SK-N-SH (cell line): ENCODE measurements at regions not wholly inside any gene's neighbourhood (a gene's known extent, or its start where the extent isn't known, plus 50 kb on each side); places are given as distances from the start of the nearest gene placed in this dataset.

Experiments
- CTCF ChIA-PET: fragments of 300-600, 350-600 bp; formaldehyde crosslinking; extraction: SDS; loops from one replicate; lab custom pipeline; 2021; lab: Yijun Ruan, JAX
- POLR2A ChIA-PET: fragments of 350-600 bp; sonication (Branson Sonifier 250); formaldehyde crosslinking; extraction: SDS; loops from one replicate; lab custom pipeline; 2020; ENCODE audit warnings: antibody characterized with exemption, inconsistent platforms; lab: Yijun Ruan, JAX
- DNase-seq: peaks from one replicate; pipeline ENCODE4 v3.0.0; 2012
- H2AFZ ChIP-seq: fragments of 200-600 bp; sonication (generic); 2 replicates; pipeline ENCODE4 v1.8.1; 2016; ENCODE audit warnings: antibody characterized with exemption, mild to moderate bottlenecking, low read depth
- H3F3A ChIP-seq: fragments of 200-600 bp; sonication (generic); replicated peaks from 2 replicates; pipeline ENCODE3; 2016; ENCODE audit warnings: antibody characterized with exemption, mild to moderate bottlenecking; ENCODE audit not compliant: insufficient read depth
- H3K27ac ChIP-seq, 2 experiments: fragments of 200-500 bp in 1 of 2; fragments of 200-600 bp in 1 of 2; sonication (Bioruptor generic) in 1 of 2; sonication (generic), shearing (Covaris generic) in 1 of 2; 2 replicates each; pipeline versions ENCODE4 v1.5.1 to v1.6.1; 2014 to 2016; ENCODE audit warnings: low read depth in 2 of 2, inconsistent platforms in 1 of 2, low read length in 1 of 2, mild to moderate bottlenecking in 1 of 2, mixed read lengths in 1 of 2
- H3K27me3 ChIP-seq: fragments of 200-600 bp; sonication (generic), shearing (Covaris generic); 2 replicates; pipeline ENCODE4 v1.6.1; 2016; ENCODE audit warnings: mixed run types; ENCODE audit not compliant: insufficient read depth
- H3K36me3 ChIP-seq, 2 experiments: fragments of 200-500 bp in 1 of 2; fragments of 200-600 bp in 1 of 2; sonication (Bioruptor generic) in 1 of 2; sonication (generic) in 1 of 2; replicated peaks in 1 of 2; 2 replicates each; pipeline versions ENCODE3 to v1.5.1; 2014 to 2016; ENCODE audit warnings: low read length in 1 of 2, mild to moderate bottlenecking in 1 of 2; ENCODE audit not compliant: insufficient read depth in 2 of 2, control insufficient read depth in 1 of 2
- H3K4me1 ChIP-seq, 2 experiments: fragments of 200-500 bp in 1 of 2; fragments of 200-600 bp in 1 of 2; sonication (Bioruptor generic) in 1 of 2; sonication (generic), shearing (Covaris generic) in 1 of 2; 2 replicates each; pipeline versions ENCODE4 v1.5.1 to v1.6.1; 2014 to 2016; ENCODE audit warnings: low read depth in 1 of 2, low read length in 1 of 2, mixed run types in 1 of 2; ENCODE audit not compliant: insufficient read depth in 2 of 2, control insufficient read depth in 1 of 2
- H3K4me2 ChIP-seq: fragments of 200-600 bp; sonication (generic), shearing (Covaris generic); 2 replicates; pipeline ENCODE4 v1.6.1; 2017; ENCODE audit warnings: mixed run types
- H3K4me3 ChIP-seq, 2 experiments: fragments of 200-500 bp in 1 of 2; fragments of 200-600 bp in 1 of 2; sonication (Bioruptor generic) in 1 of 2; sonication (generic), shearing (Covaris generic) in 1 of 2; 2 replicates each; pipeline versions ENCODE4 v1.5.1 to v1.8.1; 2014 to 2016; ENCODE audit warnings: low read depth in 2 of 2, inconsistent platforms in 1 of 2, low read length in 1 of 2, mild to moderate bottlenecking in 1 of 2, mixed read lengths in 1 of 2, moderate library complexity in 1 of 2
- H3K79me2 ChIP-seq: fragments of 200-600 bp; sonication (generic); 2 replicates; pipeline ENCODE4 v1.8.1; 2017; ENCODE audit warnings: mild to moderate bottlenecking; ENCODE audit not compliant: insufficient read depth
- H3K9ac ChIP-seq: fragments of 200-600 bp; sonication (generic); 2 replicates; pipeline ENCODE4 v1.6.1; 2017; ENCODE audit warnings: mixed run types
- H3K9me2 ChIP-seq: fragments of 200-600 bp; sonication (generic); 2 replicates; pipeline ENCODE4 v1.6.1; 2017; ENCODE audit warnings: mixed run types
- H3K9me3 ChIP-seq: fragments of 200-600 bp; sonication (generic); 2 replicates; pipeline ENCODE4 v1.6.1; 2017; ENCODE audit warnings: mixed run types, mild to moderate bottlenecking, moderate library complexity
- H4K20me1 ChIP-seq: fragments of 200-600 bp; sonication (generic); 2 replicates; pipeline ENCODE4 v1.6.1; 2017; ENCODE audit warnings: mild to moderate bottlenecking, mixed run types; ENCODE audit not compliant: insufficient read depth
- EP300 ChIP-seq, 2 experiments: IDR thresholded peaks; 2 replicates each; pipeline versions ENCODE4 v1.4.0 to v1.6.1; 2012; ENCODE audit warnings: borderline replicate concordance in 1 of 2, low read depth in 1 of 2, low read length in 1 of 2
- FOXJ3 ChIP-seq: sonication (generic); formaldehyde crosslinking; IDR thresholded peaks from 2 replicates; pipeline ENCODE4 v1.5.1; 2020; ENCODE audit warnings: mild to moderate bottlenecking, missing genetic modification reagents
- FOXM1 ChIP-seq: IDR thresholded peaks from 2 replicates; pipeline ENCODE4 v1.4.0; 2012; ENCODE audit warnings: low read depth, mild to moderate bottlenecking
- GATA2 ChIP-seq: sonication (generic); formaldehyde crosslinking; IDR thresholded peaks from 2 replicates; pipeline ENCODE4 v1.5.0; 2020; ENCODE audit warnings: mild to moderate bottlenecking, missing genetic modification reagents
- IRF3 ChIP-seq: fragments of 150-350 bp; IDR thresholded peaks from 2 replicates; pipeline ENCODE4 v1.6.1; 2016; ENCODE audit warnings: mild to moderate bottlenecking, low read depth, low read length
- RAD21 ChIP-seq: IDR thresholded peaks from 2 replicates; pipeline ENCODE4 v1.6.1; 2012; ENCODE audit warnings: mild to moderate bottlenecking, low read length
- RCOR1 ChIP-seq: fragments of 150-350 bp; IDR thresholded peaks from 2 replicates; pipeline ENCODE4 v1.6.1; 2017; ENCODE audit warnings: antibody characterized with exemption, low read length
- RXRA ChIP-seq: IDR thresholded peaks from 2 replicates; pipeline ENCODE4 v1.4.0; 2012; ENCODE audit warnings: low read depth, mild to moderate bottlenecking, borderline replicate concordance
- TAF1 ChIP-seq: IDR thresholded peaks from 2 replicates; pipeline ENCODE4 v1.6.1; 2012; ENCODE audit warnings: low read depth, mild to moderate bottlenecking, low read length, moderate library complexity, borderline replicate concordance
- TCF12 ChIP-seq: IDR thresholded peaks from 2 replicates; pipeline ENCODE4 v1.4.0; 2012
- WGBS: methylation state at CpG from one replicate; pipeline ENCODE4 v1.1.6; 2017; ENCODE audit warnings: low lambda C conversion rate; 5-methylcytosine and 5-hydroxymethylcytosine counted together

DNA sequence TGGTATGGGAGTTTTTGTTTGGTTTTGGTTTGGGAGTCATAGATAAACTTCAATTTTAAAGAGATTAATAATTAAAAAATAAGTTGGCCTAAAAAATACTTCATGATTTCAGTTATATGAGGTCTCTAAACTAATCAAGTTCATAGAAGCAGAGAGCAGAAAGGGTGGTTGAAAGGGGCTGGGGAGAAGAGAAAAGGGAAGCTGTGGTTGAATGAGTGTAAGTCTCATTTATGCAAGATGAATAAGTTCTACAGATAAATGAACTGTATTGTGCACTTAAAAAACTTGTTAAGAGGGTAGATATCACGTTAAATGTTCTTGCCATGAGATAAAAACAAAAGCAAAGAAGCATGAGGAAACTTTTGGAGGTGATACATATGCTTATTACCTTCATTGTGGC, 188.7 kb downstream of the NSUN3 start:
- Histone ChIP-seq H4K20me1 (no peaks in the 10 kb centered on the region), H3K9me3 (no peaks in the 10 kb centered on the region), H3K4me2 (no peak overlapping the region), H3K4me1 (no peaks in the 10 kb centered on the region), H3K9me2 (no peaks in the 10 kb centered on the region), H3K79me2 (no peaks in the 10 kb centered on the region)
- 12% methylated on average over 1 of the region's 1 CpG for WGBS
- CTCF ChIA-PET, result interaction anchor here (0.7 to 2.0 kb wide), 5 partner anchors 10 to 136 kb away, joined by 3 to 8 read pairs (median 3); no protein-coding TSS in a partner anchor
- TF ChIP-seq EP300 (IDR thresholded peaks at IDR 0.05; ENCODE audit: borderline replicate concordance in 1 of 2, low read depth in 1 of 2, low read length in 1 of 2) (no peak), RAD21 (no peak), FOXJ3 (CRISPR knock-in tag) (no peak), RXRA (no peak)
- TF ChIP-seq, all 33 proteins: peak for 0
- DNase-seq, result no peak
- POLR2A ChIA-PET, result no interaction called here
- Histone ChIP-seq H2AFZ (no peak overlapping the region), H3K27ac (no peak overlapping the region), H3K4me3 (no peak overlapping the region), H3K9ac (no peak overlapping the region), H3F3A (no peaks in the 10 kb centered on the region), H3K27me3 (no peaks in the 10 kb centered on the region), H3K36me3 (no peaks in the 10 kb centered on the region)

DNA sequence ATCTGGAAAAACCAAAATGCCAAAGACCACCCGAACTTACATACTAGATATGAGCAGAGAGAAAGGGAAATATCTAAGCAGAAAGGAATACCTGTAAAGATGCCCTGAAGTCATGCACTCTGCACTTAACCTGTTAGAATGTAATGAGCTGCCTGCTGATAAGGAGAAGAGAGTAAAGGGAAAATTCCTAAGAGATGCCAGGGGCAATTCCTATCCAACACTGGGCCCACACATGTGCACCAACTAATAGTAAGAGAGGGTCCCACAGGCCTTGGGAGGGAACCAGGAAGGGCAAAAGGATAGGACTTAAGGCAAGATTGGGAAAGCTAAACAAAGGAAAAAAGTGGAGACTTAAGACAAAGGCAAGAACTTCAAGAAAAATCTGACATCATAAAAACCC, 189.5 kb downstream of the NSUN3 start:
- no peak for DNase-seq
- 65% methylated on average over 1 of the region's 1 CpG for WGBS
- CTCF ChIA-PET, result interaction anchor here (0.7 to 2.0 kb wide), 5 partner anchors 10 to 137 kb away, joined by 3 to 8 read pairs (median 4); no protein-coding TSS in a partner anchor
- no peak overlapping the region for H3K4me3 ChIP-seq
- no peaks in the 10 kb centered on the region for H3K9me3 ChIP-seq
- H3K9me2 ChIP-seq, result no peaks in the 10 kb centered on the region
- no peaks in the 10 kb centered on the region for H3K27me3 ChIP-seq
- no peak overlapping the region for H3K9ac ChIP-seq
- H3F3A ChIP-seq, result no peaks in the 10 kb centered on the region
- H3K4me1 ChIP-seq, result no peaks in the 10 kb centered on the region; a peak in 2 of 4 replicates
- H3K4me2 ChIP-seq, result no peak overlapping the region
- H3K27ac ChIP-seq, result no peak overlapping the region
- no peak overlapping the region for H2AFZ ChIP-seq
- H3K79me2 ChIP-seq, result no peaks in the 10 kb centered on the region
- no peaks in the 10 kb centered on the region for H4K20me1 ChIP-seq
- H3K36me3 ChIP-seq, result no peaks in the 10 kb centered on the region
- POLR2A ChIA-PET, result no interaction called here
- TF ChIP-seq FOXM1, result no peak

DNA sequence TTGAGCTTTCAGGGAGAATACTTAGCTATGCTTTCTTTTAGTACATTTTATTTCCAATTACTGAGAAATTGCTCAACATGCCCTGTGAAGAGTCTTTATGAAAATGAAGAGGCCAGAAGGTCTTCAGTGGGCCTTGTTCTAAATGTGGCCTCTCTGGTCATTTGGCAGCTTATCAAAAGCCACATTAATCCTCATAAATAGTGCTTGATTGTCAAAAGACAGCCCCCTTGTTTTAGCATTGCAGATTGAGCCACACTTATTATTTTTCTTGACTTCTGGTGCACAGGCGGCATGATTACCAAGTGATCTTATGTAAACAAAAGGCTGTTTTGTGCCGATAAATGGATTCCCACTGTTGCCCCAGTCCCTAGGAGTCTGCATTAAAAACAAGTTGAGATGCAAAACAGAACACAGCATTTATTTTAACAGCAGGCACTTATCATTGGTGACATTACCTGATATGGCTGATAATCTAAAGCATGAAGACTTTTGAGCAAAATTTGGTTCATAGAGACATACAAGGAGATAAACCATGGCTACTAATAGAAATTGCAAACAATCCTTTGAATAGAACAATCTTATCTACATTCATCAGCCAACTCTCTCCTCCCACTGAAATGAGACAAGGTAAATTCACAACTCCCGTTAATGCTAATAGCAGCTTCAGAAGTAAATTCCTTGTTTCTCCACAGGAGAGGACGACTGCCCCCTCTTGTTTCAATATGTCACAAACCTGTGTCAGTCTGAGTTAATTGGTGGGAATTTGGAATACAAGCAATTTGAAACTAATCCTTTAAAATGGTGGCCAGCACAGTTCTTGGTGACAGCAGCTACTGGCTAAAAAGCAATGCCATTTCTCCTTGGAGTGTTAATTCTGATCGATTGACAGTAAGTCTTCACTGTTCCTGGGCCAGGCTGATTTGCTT, 194.3 kb downstream of the NSUN3 start:
- ChIA-PET POLR2A (interaction anchor here (0.5 kb wide), 1 partner anchor 52 kb away, joined by 3 read pairs; no protein-coding TSS in a partner anchor), CTCF (interaction anchor here (0.7 to 2.1 kb wide), 3 partner anchors 9 to 86 kb away, joined by 3 to 14 read pairs (median 5); no protein-coding TSS in a partner anchor)
- Histone ChIP-seq H3K4me1 (no peaks in the 10 kb centered on the region; a peak in 2 of 4 replicates), H3K36me3 (no peaks in the 10 kb centered on the region), H3K4me3 (no peak overlapping the region), H3K27ac (peak overlapping the region in 1 of 2 experiments; percentile 55; a peak in 2 of 4 replicates), H3K79me2 (no peaks in the 10 kb centered on the region), H4K20me1 (no peaks in the 10 kb centered on the region), H3K9ac (no peak overlapping the region), H3F3A (no peaks in the 10 kb centered on the region), H3K27me3 (no peaks in the 10 kb centered on the region; the same call in 1 of the 2 replicates), H3K9me3 (no peaks in the 10 kb centered on the region), H2AFZ (no peak overlapping the region), H3K9me2 (no peaks in the 10 kb centered on the region), H3K4me2 (no peak overlapping the region)
- TF ChIP-seq FOXJ3 (CRISPR knock-in tag), result peak; percentile 68; the same call in 1 of the 2 replicates
- TF ChIP-seq GATA2 (CRISPR knock-in tag), result peak; percentile 85
- TF ChIP-seq IRF3, result no peak
- TF ChIP-seq EP300 (IDR thresholded peaks at IDR 0.05; ENCODE audit: borderline replicate concordance in 1 of 2, low read depth in 1 of 2, low read length in 1 of 2), result peak in 1 of 2 experiments; percentile 52; a peak in 1 of 4 replicates
- TF ChIP-seq RCOR1, result peak; percentile 52
- TF ChIP-seq TCF12, result peak; percentile 44
- peak; percentile 22; the same call in 1 of the 2 replicates for TF ChIP-seq RAD21
- no peak for TF ChIP-seq TAF1
- 36% methylated on average over 5 of the region's 5 CpGs for WGBS
- DNase-seq, result peak; percentile 34
